ENCODE measurements at regions not wholly inside any gene's neighbourhood (a gene's known extent, or its start where the extent isn't known, plus 50 kb on each side); places are given as distances from the start of the nearest gene placed in this dataset.
"Not testable (repeated sequence)": the region's sequence is repeated elsewhere in the genome, so short reads cannot be mapped to it uniquely, and the experiment has no call there.

DNA sequence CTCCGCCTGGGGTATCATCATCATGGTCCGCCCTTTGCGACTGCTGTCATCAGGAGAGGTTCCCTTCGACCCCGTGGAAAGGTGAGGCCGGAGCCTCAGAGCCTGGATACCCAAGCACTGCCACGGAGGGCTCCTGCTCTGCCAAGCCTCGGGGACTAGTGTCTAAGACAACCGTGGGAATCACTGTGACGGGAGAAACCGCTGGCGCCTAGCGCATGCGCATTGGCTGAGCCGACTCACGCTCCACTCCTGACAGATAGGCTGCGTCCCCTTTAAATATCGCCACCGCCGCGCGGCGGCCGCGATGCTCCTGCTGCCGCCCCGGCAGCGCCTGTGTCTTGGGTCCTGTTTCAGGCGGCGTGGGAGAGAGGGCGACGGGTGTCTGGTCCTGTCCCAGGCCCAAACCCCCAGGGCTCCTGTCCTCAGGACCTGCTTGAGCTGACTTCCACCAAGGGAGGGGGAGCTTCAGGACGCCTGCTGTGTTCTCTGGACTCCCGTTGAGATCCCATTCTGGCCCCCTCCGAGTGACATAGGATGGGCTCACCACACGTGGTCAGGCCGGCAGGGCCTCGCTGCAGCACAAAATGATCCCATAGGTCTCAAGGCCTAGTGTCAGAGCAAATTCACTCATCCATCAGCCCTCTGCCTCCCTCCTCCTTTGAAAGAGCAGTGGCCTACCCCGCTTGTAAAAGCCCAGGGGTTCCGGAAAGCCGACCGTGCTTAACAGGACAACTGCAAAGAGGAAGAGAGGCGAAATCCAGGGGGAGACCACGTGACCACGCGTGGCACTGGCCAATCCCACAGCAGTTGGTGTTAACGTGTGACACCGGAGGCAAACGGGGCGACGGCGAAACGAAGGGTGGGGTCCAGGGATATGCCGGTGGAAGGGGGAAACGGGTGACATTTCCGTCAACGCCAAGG, 707.2 kb upstream of the TPTE start:
- not testable (repeated sequence) for H3K9ac ChIP-seq (ENCODE audit: low read depth in 1 of 2, low read length in 2 of 2); H3K27me3 ChIP-seq (ENCODE audit: control insufficient read depth in 2 of 2, insufficient read depth in 2 of 2, low read length in 2 of 2); H3K9me3 ChIP-seq (ENCODE audit: control insufficient read depth in 2 of 2, low read length in 2 of 2); H3K27ac ChIP-seq (ENCODE audit: low read depth in 2 of 2, low read length in 2 of 2); H3K36me3 ChIP-seq (ENCODE audit: control insufficient read depth in 2 of 2, insufficient read depth in 2 of 2, low read length in 2 of 2); H3K4me3 ChIP-seq (ENCODE audit: low read length in 2 of 2); H3K4me1 ChIP-seq (ENCODE audit: control insufficient read depth in 2 of 2, insufficient read depth in 2 of 2, low read length in 2 of 2)

DNA sequence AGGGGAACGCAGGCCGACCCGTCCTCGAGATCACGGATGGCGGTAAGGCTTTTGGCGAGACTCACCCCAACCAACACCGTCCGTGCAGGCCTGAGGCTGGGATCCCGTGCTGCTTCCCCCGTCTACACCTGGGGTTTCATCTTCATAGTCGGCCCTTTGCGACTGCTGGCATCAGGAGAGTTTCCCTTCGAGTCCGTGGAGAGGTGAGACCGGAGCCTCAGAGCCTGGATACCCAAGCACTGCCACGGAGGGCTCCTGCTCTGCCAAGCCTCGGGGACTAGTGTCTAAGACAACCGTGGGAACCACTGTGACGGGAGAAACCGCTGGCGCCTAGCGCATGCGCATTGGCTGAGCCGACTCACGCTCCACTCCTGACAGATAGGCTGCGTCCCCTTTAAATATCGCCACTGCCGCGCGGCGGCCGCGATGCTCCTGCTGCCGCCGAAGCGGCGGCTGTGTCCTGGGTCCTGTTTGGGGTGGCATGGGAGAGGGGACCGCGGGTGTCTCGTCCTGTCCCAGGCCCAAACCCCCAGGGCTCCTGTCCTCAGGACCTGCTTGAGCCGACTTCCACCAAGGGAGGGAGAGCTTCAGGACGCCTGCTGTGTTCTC, 706.1 kb upstream of the TPTE start:
- H3K4me3 ChIP-seq (ENCODE audit: low read length in 2 of 2); H3K4me1 ChIP-seq (ENCODE audit: control insufficient read depth in 2 of 2, insufficient read depth in 2 of 2, low read length in 2 of 2); H3K36me3 ChIP-seq (ENCODE audit: control insufficient read depth in 2 of 2, insufficient read depth in 2 of 2, low read length in 2 of 2): not testable (repeated sequence)

DNA sequence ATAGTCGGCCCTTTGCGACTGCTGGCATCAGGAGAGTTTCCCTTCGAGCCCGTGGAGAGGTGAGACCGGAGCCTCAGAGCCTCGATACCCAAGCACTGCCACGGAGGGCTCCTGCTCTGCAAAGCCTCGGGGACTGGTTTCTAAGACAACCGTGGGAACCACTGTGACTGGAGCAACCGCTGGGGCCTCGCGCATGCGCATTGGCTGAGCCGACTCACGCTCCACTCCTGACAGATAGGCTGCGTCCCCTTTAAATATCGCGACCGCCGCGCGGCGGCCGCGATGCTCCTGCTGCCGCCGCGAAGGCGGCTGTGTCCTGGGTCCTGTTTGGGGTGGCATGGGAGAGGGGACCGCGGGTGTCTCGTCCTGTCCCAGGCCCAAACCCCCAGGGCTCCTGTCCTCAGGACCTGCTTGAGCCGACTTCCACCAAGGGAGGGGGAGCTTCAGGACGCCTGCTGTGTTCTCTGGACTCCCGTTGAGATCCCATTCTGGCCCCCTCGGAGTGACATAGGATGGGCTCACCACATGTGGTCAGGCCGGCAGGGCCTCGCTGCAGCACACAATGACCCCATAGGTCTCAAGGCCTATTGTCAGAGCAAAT, 704.5 kb upstream of the TPTE start:
- not testable (repeated sequence) for H3K27me3 ChIP-seq (ENCODE audit: control insufficient read depth in 2 of 2, insufficient read depth in 2 of 2, low read length in 2 of 2); H3K36me3 ChIP-seq (ENCODE audit: control insufficient read depth in 2 of 2, insufficient read depth in 2 of 2, low read length in 2 of 2); H3K4me3 ChIP-seq (ENCODE audit: low read length in 2 of 2); H3K9ac ChIP-seq (ENCODE audit: low read depth in 1 of 2, low read length in 2 of 2); H3K27ac ChIP-seq (ENCODE audit: low read depth in 2 of 2, low read length in 2 of 2); H3K9me3 ChIP-seq (ENCODE audit: control insufficient read depth in 2 of 2, low read length in 2 of 2); H3K4me1 ChIP-seq (ENCODE audit: control insufficient read depth in 2 of 2, insufficient read depth in 2 of 2, low read length in 2 of 2)

More for the DNA sequence above, 706.1 kb upstream of the TPTE start:
- not testable (repeated sequence) for H3K9ac ChIP-seq (ENCODE audit: low read depth in 1 of 2, low read length in 2 of 2); H3K9me3 ChIP-seq (ENCODE audit: control insufficient read depth in 2 of 2, low read length in 2 of 2); H3K27me3 ChIP-seq (ENCODE audit: control insufficient read depth in 2 of 2, insufficient read depth in 2 of 2, low read length in 2 of 2); H3K27ac ChIP-seq (ENCODE audit: low read depth in 2 of 2, low read length in 2 of 2)

DNA sequence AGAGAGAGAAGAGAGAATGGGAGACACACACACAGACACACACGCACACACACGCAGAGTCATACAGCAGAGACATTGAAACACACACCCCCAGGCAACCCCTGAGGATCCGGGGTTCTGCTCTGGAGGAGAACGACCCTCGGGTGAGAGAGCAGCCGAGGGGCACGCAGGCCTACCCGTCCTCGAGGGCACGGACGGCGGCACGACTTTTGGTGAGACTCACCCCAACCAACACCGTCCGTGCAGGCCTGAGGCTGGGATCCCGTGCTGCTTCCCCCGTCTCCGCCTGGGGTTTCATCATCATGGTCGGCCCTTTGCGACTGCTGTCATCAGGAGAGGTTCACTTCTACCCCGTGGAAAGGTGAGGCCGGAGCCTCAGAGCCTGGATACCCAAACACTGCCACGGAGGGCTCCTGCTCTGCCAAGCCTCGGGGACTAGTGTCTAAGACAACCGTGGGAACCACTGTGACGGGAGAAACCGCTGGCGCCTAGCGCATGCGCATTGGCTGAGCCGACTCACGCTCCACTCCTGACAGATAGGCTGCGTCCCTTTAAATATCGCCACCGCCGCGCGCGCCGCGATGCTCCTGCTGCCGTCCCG, 703.4 kb upstream of the TPTE start:
- H3K27ac ChIP-seq (ENCODE audit: low read depth in 2 of 2, low read length in 2 of 2); H3K4me3 ChIP-seq (ENCODE audit: low read length in 2 of 2); H3K9me3 ChIP-seq (ENCODE audit: control insufficient read depth in 2 of 2, low read length in 2 of 2); H3K4me1 ChIP-seq (ENCODE audit: control insufficient read depth in 2 of 2, insufficient read depth in 2 of 2, low read length in 2 of 2); H3K9ac ChIP-seq (ENCODE audit: low read depth in 1 of 2, low read length in 2 of 2); H3K36me3 ChIP-seq (ENCODE audit: control insufficient read depth in 2 of 2, insufficient read depth in 2 of 2, low read length in 2 of 2); H3K27me3 ChIP-seq (ENCODE audit: control insufficient read depth in 2 of 2, insufficient read depth in 2 of 2, low read length in 2 of 2): not testable (repeated sequence)

DNA sequence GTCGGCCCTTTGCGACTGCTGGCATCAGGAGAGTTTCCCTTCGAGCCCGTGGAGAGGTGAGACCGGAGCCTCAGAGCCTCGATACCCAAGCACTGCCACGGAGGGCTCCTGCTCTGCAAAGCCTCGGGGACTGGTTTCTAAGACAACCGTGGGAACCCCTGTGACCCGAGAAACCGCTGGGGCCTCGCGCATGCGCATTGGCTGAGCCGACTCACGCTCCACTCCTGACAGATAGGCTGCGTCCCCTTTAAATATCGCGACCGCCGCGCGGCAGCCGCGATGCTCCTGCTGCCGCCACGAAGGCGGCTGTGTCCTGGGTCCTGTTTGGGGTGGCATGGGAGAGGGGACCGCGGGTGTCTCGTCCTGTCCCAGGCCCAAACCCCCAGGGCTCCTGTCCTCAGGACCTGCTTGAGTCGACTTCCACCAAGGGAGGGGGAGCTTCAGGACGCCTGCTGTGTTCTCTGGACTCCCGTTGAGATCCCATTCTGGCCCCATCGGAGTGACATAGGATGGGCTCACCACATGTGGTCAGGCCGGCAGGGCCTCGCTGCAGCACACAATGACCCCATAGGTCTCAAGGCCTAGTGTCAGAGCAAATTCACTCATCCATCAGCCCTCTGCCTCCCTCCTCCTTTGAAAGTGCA, 701.7 kb upstream of the TPTE start:
- H3K9ac ChIP-seq (ENCODE audit: low read depth in 1 of 2, low read length in 2 of 2); H3K4me3 ChIP-seq (ENCODE audit: low read length in 2 of 2); H3K4me1 ChIP-seq (ENCODE audit: control insufficient read depth in 2 of 2, insufficient read depth in 2 of 2, low read length in 2 of 2); H3K9me3 ChIP-seq (ENCODE audit: control insufficient read depth in 2 of 2, low read length in 2 of 2); H3K36me3 ChIP-seq (ENCODE audit: control insufficient read depth in 2 of 2, insufficient read depth in 2 of 2, low read length in 2 of 2); H3K27me3 ChIP-seq (ENCODE audit: control insufficient read depth in 2 of 2, insufficient read depth in 2 of 2, low read length in 2 of 2); H3K27ac ChIP-seq (ENCODE audit: low read depth in 2 of 2, low read length in 2 of 2): not testable (repeated sequence)

DNA sequence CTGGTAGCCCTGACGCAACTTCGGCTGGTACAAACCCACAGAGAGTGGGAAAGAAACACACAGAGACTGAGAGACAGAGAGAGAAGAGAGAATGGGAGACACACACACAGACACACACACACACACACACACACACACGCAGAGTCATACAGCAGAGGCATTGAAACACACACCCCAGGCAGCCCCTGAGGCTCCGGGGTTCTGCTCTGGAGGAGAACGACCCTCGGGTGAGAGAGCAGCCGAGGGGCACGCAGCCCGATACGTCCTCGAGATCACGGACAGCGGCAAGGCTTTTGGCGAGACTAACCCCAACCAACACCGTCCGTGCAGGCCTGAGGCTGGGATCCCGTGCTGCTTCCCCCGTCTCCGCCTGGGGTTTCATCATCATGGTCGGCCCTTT, 700.8 kb upstream of the TPTE start:
- H3K4me3 ChIP-seq (ENCODE audit: low read length in 2 of 2); H3K36me3 ChIP-seq (ENCODE audit: control insufficient read depth in 2 of 2, insufficient read depth in 2 of 2, low read length in 2 of 2); H3K27ac ChIP-seq (ENCODE audit: low read depth in 2 of 2, low read length in 2 of 2); H3K9me3 ChIP-seq (ENCODE audit: control insufficient read depth in 2 of 2, low read length in 2 of 2); H3K27me3 ChIP-seq (ENCODE audit: control insufficient read depth in 2 of 2, insufficient read depth in 2 of 2, low read length in 2 of 2); H3K4me1 ChIP-seq (ENCODE audit: control insufficient read depth in 2 of 2, insufficient read depth in 2 of 2, low read length in 2 of 2); H3K9ac ChIP-seq (ENCODE audit: low read depth in 1 of 2, low read length in 2 of 2): not testable (repeated sequence)

DNA sequence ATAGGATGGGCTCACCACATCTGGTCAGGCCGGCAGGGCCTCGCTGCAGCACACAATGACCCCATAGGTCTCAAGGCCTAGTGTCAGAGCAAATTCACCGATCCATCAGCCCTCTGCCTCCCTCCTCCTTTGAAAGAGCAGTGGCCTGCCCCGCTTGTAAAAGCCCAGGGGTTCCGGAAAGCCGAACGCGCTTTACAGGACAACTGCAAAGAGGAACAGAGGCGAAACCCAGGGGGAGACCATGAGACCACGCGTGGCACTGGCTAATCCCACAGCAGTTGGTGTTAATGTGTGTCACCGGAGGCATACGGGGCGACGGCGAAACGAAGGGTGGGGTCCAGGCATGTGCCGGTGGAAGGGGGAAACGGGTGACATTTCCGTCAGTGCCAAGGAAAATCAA, 699.9 kb upstream of the TPTE start:
- H3K4me3 ChIP-seq (ENCODE audit: low read length in 2 of 2); H3K4me1 ChIP-seq (ENCODE audit: control insufficient read depth in 2 of 2, insufficient read depth in 2 of 2, low read length in 2 of 2); H3K27ac ChIP-seq (ENCODE audit: low read depth in 2 of 2, low read length in 2 of 2); H3K9me3 ChIP-seq (ENCODE audit: control insufficient read depth in 2 of 2, low read length in 2 of 2); H3K9ac ChIP-seq (ENCODE audit: low read depth in 1 of 2, low read length in 2 of 2); H3K27me3 ChIP-seq (ENCODE audit: control insufficient read depth in 2 of 2, insufficient read depth in 2 of 2, low read length in 2 of 2); H3K36me3 ChIP-seq (ENCODE audit: control insufficient read depth in 2 of 2, insufficient read depth in 2 of 2, low read length in 2 of 2): not testable (repeated sequence)

DNA sequence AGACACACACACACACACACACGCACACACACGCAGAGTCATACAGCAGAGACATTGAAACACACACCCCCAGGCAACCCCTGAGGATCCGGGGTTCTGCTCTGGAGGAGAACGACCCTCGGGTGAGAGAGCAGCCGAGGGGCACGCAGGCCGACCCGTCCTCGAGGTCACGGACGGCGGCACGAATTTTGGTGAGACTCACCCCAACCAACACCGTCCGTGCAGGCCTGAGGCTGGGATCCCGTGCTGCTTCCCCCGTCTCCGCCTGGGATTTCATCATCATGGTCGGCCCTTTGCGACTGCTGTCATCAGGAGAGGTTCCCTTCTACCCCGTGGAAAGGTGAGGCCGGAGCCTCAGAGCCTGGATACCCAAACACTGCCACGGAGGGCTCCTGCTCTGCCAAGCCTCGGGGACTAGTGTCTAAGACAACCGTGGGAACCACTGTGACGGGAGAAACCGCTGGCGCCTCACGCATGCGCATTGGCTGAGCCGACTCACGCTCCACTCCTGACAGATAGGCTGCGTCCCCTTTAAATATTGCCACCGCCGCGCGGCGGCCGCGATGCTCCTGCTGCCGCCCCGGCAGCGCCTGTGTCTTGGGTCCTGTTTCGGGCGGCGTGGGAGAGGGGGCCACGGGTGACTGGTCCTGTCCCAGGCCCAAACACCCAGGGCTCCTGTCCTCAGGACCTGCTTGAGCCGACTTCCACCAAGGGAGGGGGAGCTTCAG, 699.1 kb upstream of the TPTE start:
- H3K4me3 ChIP-seq (ENCODE audit: low read length in 2 of 2); H3K36me3 ChIP-seq (ENCODE audit: control insufficient read depth in 2 of 2, insufficient read depth in 2 of 2, low read length in 2 of 2); H3K27me3 ChIP-seq (ENCODE audit: control insufficient read depth in 2 of 2, insufficient read depth in 2 of 2, low read length in 2 of 2); H3K9ac ChIP-seq (ENCODE audit: low read depth in 1 of 2, low read length in 2 of 2); H3K4me1 ChIP-seq (ENCODE audit: control insufficient read depth in 2 of 2, insufficient read depth in 2 of 2, low read length in 2 of 2); H3K9me3 ChIP-seq (ENCODE audit: control insufficient read depth in 2 of 2, low read length in 2 of 2); H3K27ac ChIP-seq (ENCODE audit: low read depth in 2 of 2, low read length in 2 of 2): not testable (repeated sequence)

DNA sequence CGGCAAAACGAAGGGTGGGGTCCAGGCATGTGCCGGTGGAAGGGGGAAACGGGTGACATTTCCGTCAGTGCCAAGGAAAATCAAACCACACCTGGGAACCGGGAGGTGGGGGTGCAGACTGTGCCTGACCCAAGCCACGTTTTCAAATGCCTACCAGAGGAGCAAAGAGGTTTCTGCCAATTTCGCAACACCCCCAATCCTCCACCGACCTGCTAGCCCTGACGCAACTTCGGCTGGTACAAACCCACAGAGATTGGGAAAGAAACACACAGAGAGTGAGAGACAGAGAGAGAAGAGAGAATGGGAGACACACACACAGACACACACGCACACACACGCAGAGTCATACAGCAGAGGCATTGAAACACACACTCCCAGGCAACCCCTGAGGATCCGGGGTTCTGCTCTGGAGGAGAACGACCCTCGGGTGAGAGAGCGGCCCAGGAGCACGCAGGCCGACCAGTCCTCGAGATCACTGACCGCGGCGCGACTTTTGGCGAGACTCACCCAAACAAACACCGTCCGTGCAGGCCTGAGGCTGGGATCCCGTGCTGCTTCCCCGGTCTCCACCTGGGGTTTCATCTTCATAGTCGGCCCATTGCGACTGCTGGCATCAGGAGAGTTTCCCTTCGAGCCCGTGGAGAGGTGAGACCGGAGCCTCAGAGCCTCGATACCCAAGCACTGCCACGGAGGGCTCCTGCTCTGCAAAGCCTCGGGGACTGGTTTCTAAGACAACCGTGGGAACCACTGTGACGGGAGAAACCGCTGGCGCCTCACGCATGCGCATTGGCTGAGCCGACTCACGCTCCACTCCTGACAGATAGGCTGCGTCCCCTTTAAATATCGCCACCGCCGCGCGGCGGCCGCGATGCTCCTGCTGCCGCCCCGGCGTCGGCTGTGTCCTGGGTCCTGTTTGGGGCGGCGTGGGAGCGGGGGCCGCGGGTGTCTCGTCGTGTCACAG, 697.9 kb upstream of the TPTE start:
- H3K4me1 ChIP-seq (ENCODE audit: control insufficient read depth in 2 of 2, insufficient read depth in 2 of 2, low read length in 2 of 2); H3K9me3 ChIP-seq (ENCODE audit: control insufficient read depth in 2 of 2, low read length in 2 of 2); H3K9ac ChIP-seq (ENCODE audit: low read depth in 1 of 2, low read length in 2 of 2); H3K36me3 ChIP-seq (ENCODE audit: control insufficient read depth in 2 of 2, insufficient read depth in 2 of 2, low read length in 2 of 2); H3K27me3 ChIP-seq (ENCODE audit: control insufficient read depth in 2 of 2, insufficient read depth in 2 of 2, low read length in 2 of 2); H3K27ac ChIP-seq (ENCODE audit: low read depth in 2 of 2, low read length in 2 of 2): not testable (repeated sequence)
- peak overlapping the region in 1 of 2 donors; percentile 8 for H3K4me3 ChIP-seq (ENCODE audit: low read length in 2 of 2)

Data from mucosa of rectum (tissue), 2 donors.